AG08396 (cell line): ENCODE measurements at regions not wholly inside any gene's neighbourhood (a gene's known extent, or its start where the extent isn't known, plus 50 kb on each side); places are given as distances from the start of the nearest gene placed in this dataset.
"Not testable (repeated sequence)": the region's sequence is repeated elsewhere in the genome, so short reads cannot be mapped to it uniquely, and the experiment has no call there.

Source experiments
- DNase-seq: peaks from one replicate; pipeline ENCODE4 v3.0.0; 2012; ENCODE audit warnings: low spot score, mixed read lengths

- DNase-seq = no peak
Measured at GRCh38 chr9:124125651-124125977, 114.0 kb downstream of the LHX2 start.

GRCh38 chr9:124126648-124127646, 115.4 kb downstream of the LHX2 start:
- peak; percentile 81 for DNase-seq

- no peak for DNase-seq
Measured at GRCh38 chr9:124128568-124129166, 117.1 kb downstream of the LHX2 start.

GRCh38 chr9:124130277-124131075, 118.9 kb downstream of the LHX2 start:
- no peak for DNase-seq

GRCh38 chr9:124131518-124131917, 120.0 kb downstream of the LHX2 start:
- DNase-seq = not testable (repeated sequence)

GRCh38 chr9:124132671-124133147, 121.1 kb downstream of the LHX2 start:
- no peak for DNase-seq

- no peak for DNase-seq
Measured at GRCh38 chr9:124133727-124134126, 122.2 kb downstream of the LHX2 start.

- no peak for DNase-seq
Measured at GRCh38 chr9:124134526-124134925, 123.0 kb downstream of the LHX2 start.

- DNase-seq = no peak
Measured at GRCh38 chr9:124135813-124136365, 121.9 kb upstream of the NEK6 start.

- no peak for DNase-seq
Measured at GRCh38 chr9:124137009-124137943, 120.5 kb upstream of the NEK6 start.

GRCh38 chr9:124137944-124138335, 119.8 kb upstream of the NEK6 start:
- no peak for DNase-seq

- peak; percentile 43 for DNase-seq
Measured at GRCh38 chr9:124139001-124139400, 118.7 kb upstream of the NEK6 start.

- DNase-seq = no peak
Measured at GRCh38 chr9:124140941-124141568, 116.7 kb upstream of the NEK6 start.

GRCh38 chr9:124144561-124145123, 113.1 kb upstream of the NEK6 start:
- DNase-seq = not testable (repeated sequence)

GRCh38 chr9:124146031-124146561, 111.7 kb upstream of the NEK6 start:
- DNase-seq = no peak

GRCh38 chr9:124149992-124150391, 107.8 kb upstream of the NEK6 start:
- no peak for DNase-seq

GRCh38 chr9:124163760-124164255, 93.9 kb upstream of the NEK6 start:
- no peak for DNase-seq

- DNase-seq = no peak
Measured at GRCh38 chr9:124164811-124165210, 92.9 kb upstream of the NEK6 start.

- no peak for DNase-seq
Measured at GRCh38 chr9:124174433-124174832, 83.3 kb upstream of the NEK6 start.

- DNase-seq = not testable (repeated sequence)
Measured at GRCh38 chr9:124177522-124177921, 80.2 kb upstream of the NEK6 start.
